Esophagus squamous epithelium (tissue), 5 donors: ENCODE measurements at regions not wholly inside any gene's neighbourhood (a gene's known extent, or its start where the extent isn't known, plus 50 kb on each side); places are given as distances from the start of the nearest gene placed in this dataset.
"Not testable (repeated sequence)": the region's sequence is repeated elsewhere in the genome, so short reads cannot be mapped to it uniquely, and the experiment has no call there.

Source experiments
- DNase-seq: peaks from one replicate; lab custom pipeline; 2025; lab: John Stamatoyannopoulos, UW
- H3K27ac ChIP-seq, 4 donors: fragments of 200-600 bp; sonication (generic); one replicate each; pipeline ENCODE4 v1.5.1; 2016 to 2019; ENCODE audit warnings: mild to moderate bottlenecking in 1 of 4
- H3K27me3 ChIP-seq, 4 donors: fragments of 200-600 bp; sonication (generic); 1 replicate in 3 of 4; 2 replicates in 1 of 4; pipeline versions ENCODE4 v1.5.1 to v1.6.0; 2017 to 2021; ENCODE audit warnings: antibody characterized with exemption in 1 of 4
- H3K36me3 ChIP-seq, 3 donors: fragments of 200-600 bp; sonication (generic); one replicate each; pipeline ENCODE4 v1.5.1; 2016 to 2019
- H3K4me1 ChIP-seq, 3 donors: fragments of 200-600 bp; sonication (generic); one replicate each; pipeline ENCODE4 v1.5.1; 2017 to 2019
- H3K4me3 ChIP-seq, 4 donors: fragments of 200-600 bp; sonication (generic); 1 replicate in 3 of 4; 2 replicates in 1 of 4; pipeline ENCODE4 v1.5.1; 2016 to 2019; ENCODE audit warnings: mild to moderate bottlenecking in 2 of 4, moderate library complexity in 1 of 4
- H3K9me3 ChIP-seq, 3 donors: fragments of 200-600 bp; sonication (generic); one replicate each; pipeline ENCODE4 v1.5.1; 2016 to 2019
- CTCF ChIP-seq, 6 experiments: fragments of 450-650 bp in 4 of 6; fragments of 200-600 bp in 2 of 6; sonication (generic) in 2 of 6; IDR thresholded peaks; one replicate each; pipeline ENCODE4 v1.5.1; 2016 to 2019; ENCODE audit warnings: antibody characterized with exemption in 6 of 6, mild to moderate bottlenecking in 4 of 6, moderate library complexity in 4 of 6
- POLR2A ChIP-seq, 4 donors: fragments of 450-650 bp; IDR thresholded peaks; one replicate each; pipeline ENCODE4 v1.6.1; 2017; ENCODE audit warnings: antibody characterized with exemption in 4 of 4, mild to moderate bottlenecking in 4 of 4, moderate library complexity in 3 of 4
- WGBS, 2 donors: methylation state at CpG; one replicate each; pipeline ENCODE4 v1.1.5; 2018; 5-methylcytosine and 5-hydroxymethylcytosine counted together
- intact Hi-C: fragments of 100-400 bp; cut with DNase I; formaldehyde crosslinking; loops from one replicate; pipeline ENCODE4 v1.15.0; 2022
- donor health status: DM: yes; HTN: yes; CAD: no.

- DNase-seq, result no peak
- Histone ChIP-seq H3K36me3 (no peaks in the 10 kb centered on the region), H3K27me3 (no peaks in the 10 kb centered on the region), H3K27ac (no peak overlapping the region), H3K4me3 (no peak overlapping the region), H3K4me1 (no peaks in the 10 kb centered on the region), H3K9me3 (no peaks in the 10 kb centered on the region)
- intact Hi-C loops, result no loop called here
- TF ChIP-seq CTCF (IDR thresholded peaks at IDR 0.05) (no peak), POLR2A (IDR thresholded peaks at IDR 0.05) (no peak)
Measured at GRCh38 chrX:25755194-25755593, 382.9 kb upstream of the MAGEB18 start.

- 39 to 67% methylated on average over 2 of the region's 2 CpGs for WGBS, 2 donors
- Histone ChIP-seq H3K4me1 (no peaks in the 10 kb centered on the region), H3K27me3 (no peaks in the 10 kb centered on the region), H3K4me3 (no peak overlapping the region), H3K9me3 (no peaks in the 10 kb centered on the region), H3K27ac (no peak overlapping the region), H3K36me3 (no peaks in the 10 kb centered on the region)
- TF ChIP-seq CTCF (IDR thresholded peaks at IDR 0.05) (no peak), POLR2A (IDR thresholded peaks at IDR 0.05) (no peak)
- DNase-seq, result no peak
- intact Hi-C loops, result no loop called here
Measured at GRCh38 chrX:25762656-25763055, 375.5 kb upstream of the MAGEB18 start.

DNA sequence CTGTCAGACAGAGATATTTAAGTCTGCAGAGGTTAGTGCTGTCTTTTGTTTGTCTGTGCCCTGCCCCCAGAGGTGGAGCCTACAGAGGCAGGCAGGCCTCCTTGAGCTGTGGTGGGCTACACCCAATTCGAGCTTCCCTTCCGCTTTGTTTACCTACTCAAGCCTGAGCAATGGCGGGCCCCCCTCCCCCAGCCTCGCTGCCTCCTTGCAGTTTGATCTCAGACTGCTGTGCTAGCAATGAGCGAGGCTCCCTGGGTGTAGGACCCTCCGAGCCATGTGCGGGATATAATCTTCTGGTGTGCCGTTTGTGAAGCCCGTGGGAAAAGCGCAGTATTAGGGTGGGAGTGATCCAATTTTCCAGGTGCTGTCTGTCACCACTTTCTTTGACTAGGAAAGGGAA is 366.3 kb upstream of the MAGEB18 start:
- intact Hi-C loops, H3K4me3 ChIP-seq, H3K36me3 ChIP-seq, H3K27me3 ChIP-seq, H3K4me1 ChIP-seq, H3K27ac ChIP-seq, DNase-seq, H3K9me3 ChIP-seq: not testable (repeated sequence)
- 87% methylated on average over 10 of the region's 10 CpGs; no CpG with 5 or more reads in 1 of the 2 donors for WGBS, 2 donors

GRCh38 chrX:25797796-25798195 is 340.3 kb upstream of the MAGEB18 start:
- intact Hi-C loops, H3K9me3 ChIP-seq, H3K27me3 ChIP-seq, H3K4me1 ChIP-seq, DNase-seq, H3K36me3 ChIP-seq, H3K4me3 ChIP-seq, H3K27ac ChIP-seq: not testable (repeated sequence)
- WGBS, 2 donors, result 10% methylated on average over 1 of the region's 7 CpGs; no CpG with 5 or more reads in 1 of the 2 donors

DNA sequence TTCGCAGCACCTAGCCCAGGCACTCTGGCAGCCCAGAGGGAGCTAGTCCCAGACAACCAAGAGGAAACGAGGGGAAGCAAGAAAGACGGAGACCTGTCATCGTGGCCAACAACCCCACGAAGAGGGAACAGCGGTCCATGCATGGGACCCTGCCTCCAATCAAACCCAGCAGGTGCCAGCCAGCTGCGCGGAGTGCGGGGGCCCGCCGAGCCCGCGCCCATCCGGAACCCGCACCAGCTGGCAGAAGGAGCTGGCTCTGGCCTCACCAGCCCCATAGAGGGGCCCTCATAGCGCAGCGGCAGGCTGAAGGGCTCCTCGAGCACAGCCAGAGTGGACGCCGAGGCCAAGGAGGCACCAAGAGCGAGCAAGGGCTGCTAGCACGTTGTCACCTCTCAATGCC is 332.4 kb upstream of the MAGEB18 start:
- Histone ChIP-seq H3K27me3 (no peaks in the 10 kb centered on the region), H3K36me3 (no peaks in the 10 kb centered on the region), H3K4me1 (no peaks in the 10 kb centered on the region), H3K9me3 (peaks cover 0 to 5% (median 0%) of the 10 kb centered on the region in 3 donors), H3K4me3 (no peak overlapping the region), H3K27ac (no peak overlapping the region)
- DNase-seq, result no peak
- WGBS, 2 donors, result 86% methylated on average over 14 of the region's 22 CpGs; no CpG with 5 or more reads in 1 of the 2 donors
- TF ChIP-seq POLR2A (IDR thresholded peaks at IDR 0.05) (no peak), CTCF (IDR thresholded peaks at IDR 0.05) (no peak)
- intact Hi-C loops, result no loop called here

- TF ChIP-seq POLR2A (IDR thresholded peaks at IDR 0.05) (no peak), CTCF (IDR thresholded peaks at IDR 0.05) (no peak)
- Histone ChIP-seq H3K9me3 (peaks cover 0 to 5% (median 0%) of the 10 kb centered on the region in 3 donors), H3K27me3 (no peaks in the 10 kb centered on the region), H3K4me3 (no peak overlapping the region), H3K36me3 (no peaks in the 10 kb centered on the region), H3K4me1 (no peaks in the 10 kb centered on the region), H3K27ac (no peak overlapping the region)
- intact Hi-C loops, result no loop called here
- WGBS, 2 donors, result 60 to 79% methylated on average over 1 to 2 of the region's 2 CpGs
- DNase-seq, result no peak
Measured at GRCh38 chrX:25807022-25807421, 331.1 kb upstream of the MAGEB18 start.
